ENCODE measurements at regions not wholly inside any gene's neighbourhood (a gene's known extent, or its start where the extent isn't known, plus 50 kb on each side); places are given as distances from the start of the nearest gene placed in this dataset.
A peak's percentile ranks its signal among the peaks of the same experiment; 100 is the strongest.

DNA sequence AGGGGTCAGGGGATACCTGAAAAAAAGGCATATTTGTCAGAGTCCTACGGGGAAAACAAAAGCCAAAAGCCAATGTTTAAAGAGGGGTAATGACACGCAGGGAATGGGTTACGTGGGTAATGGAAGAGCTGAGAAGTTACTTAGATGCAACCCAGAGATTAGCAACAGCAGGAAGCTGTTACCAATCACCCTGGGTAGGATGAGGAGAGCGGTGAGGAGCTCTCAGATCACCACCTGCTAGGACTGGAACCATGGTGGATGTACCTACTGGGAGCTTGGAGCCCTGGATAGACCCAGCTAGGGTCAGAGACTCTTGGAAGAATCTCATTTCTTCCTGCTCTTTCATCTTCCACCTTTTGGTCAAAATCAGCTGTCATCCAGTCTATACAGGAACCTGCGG, 51.2 kb upstream of the RNF24 start:
- Histone ChIP-seq H3K36me3 (ENCODE audit: control insufficient read depth, insufficient read depth, low read length) (no peaks in the 10 kb centered on the region), H3K9me3 (ENCODE audit: control insufficient read depth, insufficient read depth, low read depth, low read length) (no peaks in the 10 kb centered on the region), H3K4me1 (ENCODE audit: control insufficient read depth, extremely low read depth, insufficient read depth, low read length) (peaks cover 46% of the 10 kb centered on the region), H3K9ac (ENCODE audit: insufficient read depth, low read length) (no peak overlapping the region), H3K27ac (ENCODE audit: insufficient read depth, low read length) (peak overlapping the region; percentile 53), H2AFZ (ENCODE audit: low read length) (no peak overlapping the region), H3K4me2 (ENCODE audit: extremely low read depth, insufficient read depth, low read length) (no peak overlapping the region), H3K27me3 (ENCODE audit: control insufficient read depth, insufficient read depth, low read length) (no peaks in the 10 kb centered on the region), H4K20me1 (ENCODE audit: control insufficient read depth, extremely low read depth, insufficient read depth, low read length) (no peaks in the 10 kb centered on the region), H3K4me3 (replicated peaks in 1 of 4; ENCODE audit: control extremely low read depth in 1 of 4, insufficient read depth in 1 of 4, low read depth in 3 of 4, low read length in 4 of 4) (no peak overlapping the region), H3K79me2 (ENCODE audit: control insufficient read depth, insufficient read depth, low read length) (no peaks in the 10 kb centered on the region)
- DNase-seq (ENCODE audit: low read depth in 2 of 2): no peak
- no peak for TF ChIP-seq EZH2 (IDR thresholded peaks at IDR 0.05; ENCODE audit: low read length, missing control alignments)
- TF ChIP-seq, protein P1, sequence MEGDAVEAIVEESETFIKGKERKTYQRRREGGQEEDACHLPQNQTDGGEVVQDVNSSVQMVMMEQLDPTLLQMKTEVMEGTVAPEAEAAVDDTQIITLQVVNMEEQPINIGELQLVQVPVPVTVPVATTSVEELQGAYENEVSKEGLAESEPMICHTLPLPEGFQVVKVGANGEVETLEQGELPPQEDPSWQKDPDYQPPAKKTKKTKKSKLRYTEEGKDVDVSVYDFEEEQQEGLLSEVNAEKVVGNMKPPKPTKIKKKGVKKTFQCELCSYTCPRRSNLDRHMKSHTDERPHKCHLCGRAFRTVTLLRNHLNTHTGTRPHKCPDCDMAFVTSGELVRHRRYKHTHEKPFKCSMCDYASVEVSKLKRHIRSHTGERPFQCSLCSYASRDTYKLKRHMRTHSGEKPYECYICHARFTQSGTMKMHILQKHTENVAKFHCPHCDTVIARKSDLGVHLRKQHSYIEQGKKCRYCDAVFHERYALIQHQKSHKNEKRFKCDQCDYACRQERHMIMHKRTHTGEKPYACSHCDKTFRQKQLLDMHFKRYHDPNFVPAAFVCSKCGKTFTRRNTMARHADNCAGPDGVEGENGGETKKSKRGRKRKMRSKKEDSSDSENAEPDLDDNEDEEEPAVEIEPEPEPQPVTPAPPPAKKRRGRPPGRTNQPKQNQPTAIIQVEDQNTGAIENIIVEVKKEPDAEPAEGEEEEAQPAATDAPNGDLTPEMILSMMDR (conservative IDR thresholded peaks at IDR 0.05 in 1 of 2, IDR thresholded peaks at IDR 0.05 in 1 of 2; ENCODE audit: low read depth in 1 of 2, low read length in 2 of 2): no peak

DNA sequence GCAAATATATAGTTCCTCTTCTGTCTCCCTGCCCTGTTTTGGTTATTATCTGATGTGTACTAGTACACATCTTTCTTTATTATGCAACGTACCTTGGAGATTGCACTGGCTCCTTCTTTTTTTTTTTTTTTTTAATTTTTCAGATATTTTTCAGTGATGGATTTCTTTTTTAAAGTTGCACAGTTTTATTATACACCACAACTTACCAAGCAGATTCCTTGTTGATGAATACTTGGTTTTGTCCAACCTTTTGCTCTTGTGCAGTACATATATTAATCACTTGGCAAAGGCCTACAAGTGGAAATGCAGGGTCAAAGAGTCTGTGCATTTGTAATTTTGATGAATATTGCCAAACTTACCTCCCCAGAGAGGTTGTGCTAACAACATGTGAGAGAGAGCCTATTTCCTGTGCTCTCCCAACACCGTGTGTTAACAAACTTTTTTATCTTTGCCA, 50.1 kb upstream of the RNF24 start:
- no peaks in the 10 kb centered on the region for H3K27me3 ChIP-seq (ENCODE audit: control insufficient read depth, insufficient read depth, low read length)
- peak overlapping the region; percentile 42 for H3K4me2 ChIP-seq (ENCODE audit: extremely low read depth, insufficient read depth, low read length)
- H3K9me3 ChIP-seq (ENCODE audit: control insufficient read depth, insufficient read depth, low read depth, low read length): no peaks in the 10 kb centered on the region
- H3K4me1 ChIP-seq (ENCODE audit: control insufficient read depth, extremely low read depth, insufficient read depth, low read length): peaks cover 43% of the 10 kb centered on the region
- TF ChIP-seq, protein P1 (conservative IDR thresholded peaks at IDR 0.05 in 1 of 2, IDR thresholded peaks at IDR 0.05 in 1 of 2; ENCODE audit: low read depth in 1 of 2, low read length in 2 of 2): no peak
- peak overlapping the region; percentile 79 for H3K27ac ChIP-seq (ENCODE audit: insufficient read depth, low read length)
- no peaks in the 10 kb centered on the region for H3K36me3 ChIP-seq (ENCODE audit: control insufficient read depth, insufficient read depth, low read length)
- no peak overlapping the region for H2AFZ ChIP-seq (ENCODE audit: low read length)
- H3K9ac ChIP-seq (ENCODE audit: insufficient read depth, low read length): no peak overlapping the region
- peak; percentile 87 to 90 for DNase-seq (ENCODE audit: low read depth in 2 of 2)
- H3K79me2 ChIP-seq (ENCODE audit: control insufficient read depth, insufficient read depth, low read length): no peaks in the 10 kb centered on the region
- H4K20me1 ChIP-seq (ENCODE audit: control insufficient read depth, extremely low read depth, insufficient read depth, low read length): no peaks in the 10 kb centered on the region
- no peak overlapping the region for H3K4me3 ChIP-seq (replicated peaks in 1 of 4; ENCODE audit: control extremely low read depth in 1 of 4, insufficient read depth in 1 of 4, low read depth in 3 of 4, low read length in 4 of 4)
